HG03558 (cell line): ENCODE measurements at regions not wholly inside any gene's neighbourhood (a gene's known extent, or its start where the extent isn't known, plus 50 kb on each side); places are given as distances from the start of the nearest gene placed in this dataset.
"Not testable (repeated sequence)": the region's sequence is repeated elsewhere in the genome, so short reads cannot be mapped to it uniquely, and the experiment has no call there.

Experiments
- ATAC-seq: cut with Tn5 transposase; IDR thresholded peaks from one replicate; pipeline ENCODE4 v1.9.1; 2021; ENCODE audit warnings: moderate number of reproducible peaks; ENCODE audit not compliant: unreplicated experiment; ENCODE audit errors: extremely low read depth

DNA sequence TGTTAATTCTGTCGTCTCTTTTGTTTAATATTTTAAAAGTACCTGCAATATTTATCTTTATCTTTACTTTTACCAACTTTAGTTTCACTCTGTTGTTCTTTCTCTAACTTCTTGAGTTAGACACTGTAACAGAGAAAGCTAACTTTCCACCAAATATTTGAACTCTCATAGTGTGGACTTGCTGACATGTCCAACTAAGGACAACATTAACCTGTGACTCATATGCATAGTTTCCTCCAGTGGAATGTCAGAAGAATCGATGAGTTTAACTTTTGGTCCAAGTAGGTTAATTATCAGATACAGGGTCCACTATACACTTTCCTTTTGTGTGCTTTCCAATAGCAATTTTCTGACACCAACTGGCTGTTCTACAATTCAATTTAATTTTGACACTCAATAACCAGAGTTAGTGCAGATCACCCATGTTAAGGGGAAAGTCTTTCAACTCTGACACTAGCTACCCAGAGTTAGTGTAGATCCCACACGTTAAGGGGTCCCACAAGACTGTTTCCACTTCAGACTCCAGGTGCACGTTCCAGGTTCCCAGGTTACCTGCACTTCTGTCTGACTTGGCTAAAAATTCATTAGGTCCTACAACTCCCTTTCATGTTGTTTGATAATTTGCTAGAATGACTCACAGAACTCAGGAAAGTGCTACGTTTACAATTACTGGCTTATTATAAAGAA is 559.0 kb upstream of the AMOT start:
- no peak for ATAC-seq

DNA sequence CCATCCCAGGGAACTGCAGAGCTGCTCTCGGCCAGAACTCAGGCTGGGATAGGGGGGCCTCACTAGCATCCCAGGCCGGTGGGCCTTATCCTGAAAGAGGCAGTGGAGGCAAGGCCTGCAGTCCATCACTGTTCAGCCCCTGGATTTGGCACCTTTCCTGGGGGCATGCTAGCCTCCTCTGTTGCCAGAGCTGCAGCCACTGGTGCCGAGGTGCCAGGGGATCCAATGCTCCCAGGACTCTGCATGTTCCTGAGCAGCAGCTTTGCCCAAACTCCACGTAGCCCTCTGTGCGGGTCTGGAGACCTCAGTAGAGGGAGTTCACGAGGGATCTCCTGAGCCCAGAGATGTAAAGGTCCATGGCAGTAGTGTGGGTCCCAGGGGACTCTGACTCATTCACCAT is 551.7 kb upstream of the AMOT start:
- ATAC-seq = no peak

DNA sequence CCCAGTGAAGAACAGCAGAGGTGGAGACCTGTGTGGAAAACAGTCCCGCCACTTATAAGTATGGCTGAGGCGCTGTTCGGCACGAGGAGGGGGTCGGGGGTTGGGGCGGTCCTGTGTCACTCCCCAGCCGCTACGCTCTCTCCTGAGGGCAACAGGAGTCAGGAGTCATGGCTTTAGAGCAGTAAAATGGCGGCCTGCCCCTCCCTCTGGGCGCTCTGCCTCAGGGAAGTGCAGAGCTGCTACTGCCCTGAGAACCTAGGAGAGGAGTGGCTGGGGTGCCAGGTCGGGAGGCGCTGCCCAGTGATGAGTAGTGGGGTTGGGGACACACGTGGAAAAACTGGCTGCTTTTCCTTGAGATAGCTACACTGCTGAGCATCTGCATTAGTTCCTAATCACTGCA is 551.2 kb upstream of the AMOT start:
- no peak for ATAC-seq

DNA sequence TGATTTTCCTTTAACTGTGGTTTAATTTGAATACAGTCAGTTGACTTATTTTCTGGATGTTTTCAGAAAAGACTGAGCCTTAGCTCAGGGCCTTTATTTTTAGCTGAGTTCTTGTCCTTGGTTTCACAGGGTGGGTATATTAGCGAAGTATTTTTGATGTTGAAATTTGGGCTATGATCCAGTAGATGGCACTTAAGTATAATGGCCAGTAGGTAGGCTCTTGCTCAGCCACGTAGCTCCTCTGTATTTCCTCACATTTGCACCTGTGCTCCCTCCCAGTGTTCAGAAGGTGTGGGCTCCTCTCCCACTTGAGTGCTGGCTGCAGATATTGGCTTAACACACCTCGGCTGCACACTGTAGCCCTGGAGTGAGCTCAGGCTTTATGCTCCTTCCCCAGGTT is 549.9 kb upstream of the AMOT start:
- no peak for ATAC-seq

DNA sequence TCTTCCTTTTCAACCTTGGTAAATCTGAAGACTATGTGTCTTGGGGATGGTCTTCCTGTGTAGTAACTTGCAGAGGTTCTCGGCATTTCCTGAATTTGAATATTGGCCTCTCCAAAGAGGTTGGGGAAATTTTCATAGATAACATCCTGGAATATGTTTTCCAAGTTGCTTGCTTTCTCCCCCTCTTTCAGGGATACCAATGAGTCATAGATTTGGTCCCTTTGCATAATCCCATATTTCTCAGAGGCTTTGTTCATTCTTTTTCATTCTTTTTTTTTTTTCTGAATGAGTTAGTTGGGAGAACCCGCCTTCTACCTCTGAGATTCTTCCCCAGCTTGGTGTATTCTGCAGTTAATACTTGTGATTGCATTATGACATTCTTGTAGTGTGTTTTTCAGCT is 549.2 kb upstream of the AMOT start:
- no peak for ATAC-seq

DNA sequence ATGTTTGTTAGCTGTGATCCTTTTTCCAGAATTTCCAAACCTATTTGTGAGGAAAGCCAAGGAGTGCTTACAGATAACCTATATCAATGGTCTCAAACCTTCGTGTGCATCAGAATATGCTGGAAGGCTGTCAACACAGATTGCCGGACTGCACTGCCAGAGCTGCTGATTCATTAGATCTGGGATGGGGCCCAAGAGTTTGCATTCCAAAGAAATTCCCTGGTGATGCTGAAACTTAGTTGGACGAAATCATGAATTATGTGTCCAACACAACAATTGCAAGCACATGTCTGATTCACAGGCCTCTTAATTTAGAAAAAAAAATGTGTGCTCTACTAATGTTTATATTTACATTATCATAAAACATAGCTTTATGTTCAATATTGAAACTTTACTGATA is 544.0 kb upstream of the AMOT start:
- no peak for ATAC-seq

DNA sequence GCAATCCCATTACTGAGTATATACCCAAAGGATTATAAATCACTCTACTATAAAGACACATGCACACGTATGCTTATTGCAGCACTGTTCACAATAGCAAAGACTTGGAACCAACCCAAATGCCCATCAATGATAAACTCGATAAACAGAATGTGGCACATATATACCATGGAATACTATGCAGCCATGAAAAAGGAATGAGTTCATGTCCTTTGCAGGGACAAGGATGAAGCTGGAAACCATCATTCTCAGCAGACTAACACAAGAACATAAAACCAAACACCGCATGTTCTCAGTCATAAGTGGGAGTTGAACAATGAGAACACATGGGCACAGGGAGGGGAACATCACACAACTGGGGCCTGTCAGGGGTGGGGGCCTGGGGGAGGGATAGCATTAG is 532.8 kb upstream of the AMOT start:
- ATAC-seq = not testable (repeated sequence)

DNA sequence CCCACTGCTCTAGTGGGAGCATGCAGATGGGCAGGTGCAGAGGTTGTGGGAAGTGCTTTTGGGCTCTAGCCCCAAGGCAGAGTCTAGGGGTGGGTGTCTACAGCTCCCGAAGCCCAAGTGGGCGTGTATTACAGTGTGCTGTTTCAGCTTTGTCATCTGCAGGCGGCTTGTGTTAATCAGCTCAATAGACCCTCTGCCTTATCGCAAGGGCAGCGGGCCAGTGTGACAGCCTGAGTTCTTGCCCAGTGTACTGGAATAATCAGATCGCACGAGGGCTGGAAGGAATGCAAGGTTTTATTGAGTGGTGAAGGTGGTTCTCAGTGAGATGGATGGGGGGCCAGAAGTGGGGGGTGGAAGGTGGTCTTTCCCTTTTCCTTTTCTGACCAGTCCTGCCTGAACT is 529.4 kb upstream of the AMOT start:
- no peak for ATAC-seq

DNA sequence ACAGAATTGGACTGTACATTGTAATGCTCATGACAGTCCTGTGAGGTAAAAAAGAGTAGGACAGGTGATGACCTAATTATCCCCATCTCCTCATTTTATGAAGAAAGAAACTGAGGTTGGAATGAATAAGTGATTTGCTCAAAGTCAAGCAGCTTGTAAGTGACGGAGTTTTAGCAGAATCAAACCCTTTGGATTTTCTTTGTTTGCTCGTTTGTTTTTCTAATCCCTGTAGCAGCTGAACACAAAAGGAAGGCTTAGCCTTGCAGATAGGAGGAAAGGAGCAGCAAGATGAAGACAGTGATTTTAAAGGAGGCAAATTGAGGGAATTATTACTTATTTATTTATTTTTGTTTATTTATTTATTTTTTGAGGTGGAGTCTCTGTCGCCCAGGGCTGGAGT is 528.4 kb upstream of the AMOT start:
- no peak for ATAC-seq

DNA sequence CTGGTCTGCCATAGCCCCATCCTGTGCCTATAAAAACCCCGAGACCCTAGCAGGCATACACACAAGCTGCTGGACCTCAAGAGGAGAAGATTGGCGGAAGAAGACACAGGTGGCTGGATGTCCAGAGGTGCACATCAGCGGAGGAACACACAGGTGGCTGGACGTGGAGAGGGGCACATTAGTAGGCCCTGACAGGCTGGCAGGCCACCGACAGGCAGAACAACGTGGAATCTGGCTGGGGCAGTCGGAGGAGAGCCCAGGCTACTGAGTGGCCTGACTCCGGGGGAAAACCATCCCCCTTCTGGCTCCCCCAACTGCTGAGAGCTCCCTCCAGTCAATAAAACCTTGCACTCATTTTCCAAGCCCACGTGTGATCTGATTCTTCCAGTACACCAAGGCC is 512.5 kb upstream of the AMOT start:
- no peak for ATAC-seq

DNA sequence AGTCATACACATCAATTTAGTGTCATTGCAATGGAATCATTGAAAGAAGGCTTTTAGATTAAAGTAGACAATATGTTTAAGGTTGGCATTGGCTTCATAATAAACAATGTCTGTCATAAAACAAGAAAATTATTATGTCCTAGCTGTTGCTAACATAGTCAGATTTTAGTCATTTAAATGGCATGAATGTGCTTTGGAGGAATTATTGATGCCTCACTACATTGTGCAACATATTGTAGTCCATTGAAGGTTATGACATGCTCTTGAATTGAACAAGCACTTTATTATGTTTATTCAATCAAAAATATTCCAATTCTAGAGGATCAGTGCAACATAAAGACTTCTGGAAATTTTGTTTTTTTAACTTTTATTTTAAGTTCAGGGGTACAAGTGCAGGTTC is 489.8 kb upstream of the AMOT start:
- ATAC-seq = no peak

DNA sequence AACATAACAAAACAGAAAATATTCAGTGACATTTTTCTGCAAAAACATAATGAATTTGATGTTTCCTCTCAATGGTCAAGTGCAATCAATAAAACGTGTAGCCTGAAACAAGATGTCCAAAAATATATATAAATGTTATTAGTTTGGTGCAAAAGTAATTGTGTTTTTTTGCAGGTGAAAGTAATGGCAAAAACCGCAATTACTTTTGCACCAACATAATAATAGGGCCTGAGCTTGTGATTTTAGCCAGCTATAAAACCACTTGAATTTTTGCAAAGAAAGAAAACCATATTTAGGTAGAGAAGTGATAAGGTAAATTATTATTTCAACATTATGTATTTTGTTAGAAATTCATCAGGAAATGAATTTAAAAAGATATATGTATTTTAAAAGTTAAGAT is 475.3 kb upstream of the AMOT start:
- no peak for ATAC-seq

DNA sequence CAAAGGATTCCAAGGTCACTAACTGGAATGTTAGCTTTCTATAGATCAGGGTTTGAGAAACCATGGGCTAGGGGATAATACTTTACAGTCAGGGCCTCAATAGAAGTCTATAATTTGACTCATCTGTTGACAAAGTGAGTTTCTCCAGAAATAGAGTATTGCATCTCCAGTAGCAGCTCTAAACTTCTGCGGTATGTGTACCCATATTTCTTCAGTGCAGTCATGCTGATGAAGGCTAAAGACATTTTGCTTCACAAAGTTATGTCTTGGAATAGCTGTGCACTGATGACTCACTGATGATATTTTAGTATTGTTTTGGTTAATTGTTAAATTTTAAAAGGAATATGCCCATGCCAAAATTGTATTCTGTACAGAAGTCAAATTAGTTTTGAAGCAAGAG is 464.9 kb upstream of the AMOT start:
- no peak for ATAC-seq

DNA sequence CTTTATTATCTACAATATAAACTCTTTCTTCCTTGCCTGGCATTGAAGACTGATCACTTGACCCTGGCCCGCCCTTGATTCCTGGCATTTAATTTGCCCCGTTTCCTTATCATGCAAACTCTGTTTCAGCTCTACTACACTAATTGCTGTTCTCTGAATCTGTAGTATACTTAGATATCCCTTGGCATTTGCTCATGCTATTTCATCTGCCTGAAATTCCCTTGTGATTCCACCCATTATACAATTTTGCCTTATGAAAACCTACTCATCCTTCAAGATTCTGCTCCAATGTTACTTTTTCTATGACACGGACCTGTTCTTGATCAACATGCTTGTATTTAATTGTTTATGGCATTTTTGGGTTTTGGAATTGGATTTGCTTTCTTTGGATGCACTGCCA is 459.9 kb upstream of the AMOT start:
- no peak for ATAC-seq

DNA sequence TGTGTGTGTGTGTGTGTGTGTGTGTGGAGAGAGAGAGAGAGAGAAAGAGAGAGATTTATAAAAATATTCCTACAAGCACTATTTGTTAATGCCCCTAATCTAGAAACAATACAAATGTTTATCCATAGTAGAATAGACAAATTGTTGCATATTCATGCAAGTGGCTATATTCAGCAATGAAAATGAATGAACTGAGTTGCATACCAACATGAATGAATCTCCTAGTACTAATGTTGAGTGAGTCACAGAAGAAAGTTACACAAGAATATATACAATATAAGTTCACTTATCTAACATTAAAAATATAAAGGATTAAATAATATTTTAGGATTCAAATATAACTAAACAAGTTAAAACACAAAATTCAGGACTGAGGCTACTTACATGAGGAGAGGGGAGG is 456.8 kb upstream of the AMOT start:
- no peak for ATAC-seq

DNA sequence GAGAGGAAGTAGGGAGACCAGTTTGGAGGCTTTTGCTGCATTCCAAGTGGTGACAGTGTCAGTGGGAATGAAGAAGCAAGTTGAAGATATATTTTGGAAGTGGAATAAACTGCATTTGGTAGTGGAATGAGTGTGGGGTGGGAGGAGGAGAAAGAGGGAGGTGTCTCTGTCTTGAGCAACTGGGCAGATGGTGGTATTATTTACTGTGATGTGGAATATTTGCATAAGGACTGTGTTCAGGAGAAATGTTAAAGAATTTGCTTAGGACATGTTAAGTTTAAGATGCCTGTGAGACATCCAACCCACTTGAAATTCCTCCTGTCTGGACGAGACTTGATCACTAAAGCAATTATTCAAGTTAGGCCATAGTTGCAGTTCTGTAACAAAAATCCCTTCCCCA is 448.9 kb upstream of the AMOT start:
- ATAC-seq = no peak

DNA sequence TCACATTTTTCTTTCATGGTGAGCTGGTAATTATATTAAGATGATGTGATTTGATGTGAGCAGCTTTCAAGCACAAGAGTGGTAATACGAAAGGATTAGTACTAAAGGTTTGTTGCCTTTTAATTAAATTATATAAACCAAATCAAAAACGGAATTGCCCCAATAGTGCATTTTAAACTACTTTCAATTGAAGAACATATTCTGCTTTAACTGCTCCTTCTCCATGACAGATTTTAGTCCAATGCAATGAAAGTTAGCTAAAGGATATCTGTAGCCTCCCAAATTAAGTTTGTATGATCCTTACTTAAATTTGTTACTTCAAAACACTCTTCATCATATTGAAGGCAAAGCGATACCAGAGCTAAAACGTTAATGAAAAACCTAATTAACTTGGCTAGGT is 447.1 kb upstream of the AMOT start:
- ATAC-seq = no peak

DNA sequence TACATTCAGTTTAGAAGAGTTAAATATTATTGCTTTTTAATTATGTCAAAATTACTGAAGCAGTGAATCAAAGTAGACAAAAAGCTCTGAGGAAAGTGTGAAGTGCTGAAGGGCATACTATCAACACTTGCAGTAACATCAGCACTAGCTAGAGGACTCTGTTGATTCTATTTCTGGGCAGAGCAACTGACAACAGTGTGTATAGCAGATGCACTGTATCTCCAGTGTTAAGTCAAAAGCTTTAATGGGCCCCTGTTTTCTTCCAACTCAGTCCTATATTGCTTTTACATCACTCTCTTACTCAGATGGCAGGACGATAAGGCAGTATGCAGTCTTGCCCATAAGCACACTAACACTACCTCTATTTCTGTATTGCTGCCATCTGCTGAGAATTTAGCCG is 435.2 kb upstream of the AMOT start:
- no peak for ATAC-seq

DNA sequence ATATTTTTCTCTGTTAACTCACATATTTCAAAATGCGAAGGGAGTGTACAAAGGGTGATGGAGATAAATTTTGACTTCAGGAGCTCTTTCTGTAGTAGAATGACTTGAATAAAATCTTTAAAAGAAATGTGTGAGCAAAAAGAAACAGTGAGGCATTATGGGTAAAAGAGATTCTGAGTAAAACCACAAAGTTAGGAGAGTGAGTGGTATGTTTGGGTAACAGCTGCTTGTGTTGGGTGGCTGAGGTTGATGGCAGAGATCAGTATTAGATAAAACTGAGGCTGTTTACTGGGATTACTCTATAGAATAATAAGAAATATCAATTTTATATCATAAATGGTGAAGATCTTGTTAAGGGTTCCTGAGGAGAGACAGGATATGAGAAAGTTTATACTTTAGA is 434.2 kb upstream of the AMOT start:
- no peak for ATAC-seq

DNA sequence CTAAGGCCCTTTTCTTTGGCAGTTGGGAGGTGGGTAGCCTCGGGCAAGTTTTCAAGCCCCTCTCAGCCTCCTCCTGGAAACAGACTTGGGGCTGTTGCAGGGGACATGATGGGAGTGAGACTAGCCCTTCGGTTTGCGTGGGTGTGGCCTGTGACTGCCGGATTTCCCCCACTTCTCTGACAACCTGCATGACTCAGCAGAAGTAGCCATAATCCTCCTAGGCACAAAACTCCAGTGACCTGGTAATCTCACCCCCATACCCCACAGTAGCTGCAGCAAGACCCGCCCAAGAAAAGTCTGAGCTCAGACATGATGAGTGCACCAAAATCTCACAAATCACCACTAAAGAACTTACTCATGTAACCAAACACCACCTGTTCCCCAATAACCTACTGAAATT is 433.7 kb upstream of the AMOT start:
- ATAC-seq = no peak

DNA sequence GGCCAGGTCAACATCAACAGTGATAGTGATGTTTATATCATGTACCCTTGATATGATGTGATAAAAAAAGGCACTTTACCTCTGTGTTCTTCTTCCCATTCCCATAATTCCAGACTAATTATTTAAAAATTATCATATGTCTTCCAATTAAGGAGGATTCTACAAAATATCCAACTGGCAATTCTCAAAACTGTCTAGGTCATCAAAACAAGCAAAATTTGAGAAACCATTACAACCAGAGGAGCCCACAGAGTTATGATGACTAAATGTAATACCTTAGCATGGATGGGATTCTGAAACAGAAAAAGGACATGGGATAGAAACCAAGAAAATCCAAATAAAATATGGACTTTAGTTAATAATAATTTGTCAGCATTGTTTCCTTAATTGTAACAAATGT is 428.6 kb upstream of the AMOT start:
- ATAC-seq = no peak

DNA sequence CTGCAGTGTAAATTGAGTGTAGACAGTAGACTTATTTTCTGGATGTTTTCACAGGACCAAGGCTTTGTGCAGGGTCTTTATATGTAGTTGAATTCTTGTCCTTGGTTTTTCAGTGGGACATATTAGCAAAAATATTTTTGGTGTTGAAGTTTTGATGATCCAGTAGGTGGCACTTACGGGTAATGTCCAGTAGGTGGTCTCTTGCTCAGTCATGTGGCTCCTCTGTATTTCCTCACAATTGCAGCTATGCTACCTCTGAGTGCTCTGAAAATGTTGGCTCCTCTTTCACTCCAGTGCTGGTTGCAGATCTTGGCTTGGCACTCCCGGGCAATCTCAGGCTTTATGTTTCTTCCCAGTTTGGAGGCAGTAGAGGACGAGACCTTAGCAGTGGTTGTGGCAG is 419.8 kb upstream of the AMOT start:
- no peak for ATAC-seq

DNA sequence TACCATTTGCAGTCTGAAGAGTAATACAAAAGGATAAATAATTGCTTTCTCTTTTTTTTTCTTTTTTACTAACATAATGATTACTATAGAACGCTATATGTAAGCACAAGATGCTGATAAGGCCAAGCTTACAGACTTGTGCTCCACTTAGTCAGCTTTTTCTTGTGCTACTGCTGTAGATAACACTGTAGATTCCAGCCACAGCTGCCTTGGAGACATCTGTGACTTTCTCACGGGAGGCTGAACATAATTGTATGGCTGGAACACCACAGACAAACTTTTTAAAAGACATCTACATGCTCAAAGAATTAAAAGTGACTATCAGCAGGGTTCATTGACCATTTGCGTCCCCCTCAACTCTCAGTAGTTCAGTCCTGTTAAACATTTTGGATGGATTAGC is 381.7 kb upstream of the AMOT start:
- ATAC-seq = no peak
